ENCODE measurements at regions not wholly inside any gene's neighbourhood (a gene's known extent, or its start where the extent isn't known, plus 50 kb on each side); places are given as distances from the start of the nearest gene placed in this dataset.

GRCh38 chr6:157772820-157773219 is 50.2 kb upstream of the SNX9 start:
- no peaks in the 10 kb centered on the region for H3K27me3 ChIP-seq (replicated peaks; ENCODE audit: control insufficient read depth, insufficient read depth, low read length)
- H3K4me3 ChIP-seq (replicated peaks; ENCODE audit: low read depth, low read length): no peak overlapping the region
- no peak for DNase-seq (ENCODE audit: extremely low read depth, insufficient read length)
- TF ChIP-seq, protein P1, sequence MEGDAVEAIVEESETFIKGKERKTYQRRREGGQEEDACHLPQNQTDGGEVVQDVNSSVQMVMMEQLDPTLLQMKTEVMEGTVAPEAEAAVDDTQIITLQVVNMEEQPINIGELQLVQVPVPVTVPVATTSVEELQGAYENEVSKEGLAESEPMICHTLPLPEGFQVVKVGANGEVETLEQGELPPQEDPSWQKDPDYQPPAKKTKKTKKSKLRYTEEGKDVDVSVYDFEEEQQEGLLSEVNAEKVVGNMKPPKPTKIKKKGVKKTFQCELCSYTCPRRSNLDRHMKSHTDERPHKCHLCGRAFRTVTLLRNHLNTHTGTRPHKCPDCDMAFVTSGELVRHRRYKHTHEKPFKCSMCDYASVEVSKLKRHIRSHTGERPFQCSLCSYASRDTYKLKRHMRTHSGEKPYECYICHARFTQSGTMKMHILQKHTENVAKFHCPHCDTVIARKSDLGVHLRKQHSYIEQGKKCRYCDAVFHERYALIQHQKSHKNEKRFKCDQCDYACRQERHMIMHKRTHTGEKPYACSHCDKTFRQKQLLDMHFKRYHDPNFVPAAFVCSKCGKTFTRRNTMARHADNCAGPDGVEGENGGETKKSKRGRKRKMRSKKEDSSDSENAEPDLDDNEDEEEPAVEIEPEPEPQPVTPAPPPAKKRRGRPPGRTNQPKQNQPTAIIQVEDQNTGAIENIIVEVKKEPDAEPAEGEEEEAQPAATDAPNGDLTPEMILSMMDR (IDR thresholded peaks at IDR 0.05; ENCODE audit: insufficient read depth, low read length, poor library complexity, severe bottlenecking): no peak
- no peaks in the 10 kb centered on the region for H3K36me3 ChIP-seq (ENCODE audit: control insufficient read depth, insufficient read depth, low read length)

All from GM06990 (cell line).